HG03280 (cell line): ENCODE measurements at regions not wholly inside any gene's neighbourhood (a gene's known extent, or its start where the extent isn't known, plus 50 kb on each side); places are given as distances from the start of the nearest gene placed in this dataset.
A peak's percentile ranks its signal among the peaks of the same experiment; 100 is the strongest.

Experiments
- ATAC-seq: cut with Tn5 transposase; IDR thresholded peaks from one replicate; pipeline ENCODE4 v1.9.1; 2021; ENCODE audit warnings: mild to moderate bottlenecking, moderate library complexity; ENCODE audit not compliant: unreplicated experiment

- peak; percentile 92 for ATAC-seq
These were observed 61.4 kb upstream of the GPR158 start for GRCh38 chr10:25113191-25114035.

- no peak for ATAC-seq
These were observed 60.8 kb upstream of the GPR158 start for GRCh38 chr10:25114036-25114411.

GRCh38 chr10:25117757-25118156 lies 57.0 kb upstream of the GPR158 start:
- no peak for ATAC-seq

- ATAC-seq: no peak
These were observed 54.6 kb upstream of the GPR158 start for GRCh38 chr10:25120188-25120587.
